ENCODE measurements at regions not wholly inside any gene's neighbourhood (a gene's known extent, or its start where the extent isn't known, plus 50 kb on each side); places are given as distances from the start of the nearest gene placed in this dataset.

DNA sequence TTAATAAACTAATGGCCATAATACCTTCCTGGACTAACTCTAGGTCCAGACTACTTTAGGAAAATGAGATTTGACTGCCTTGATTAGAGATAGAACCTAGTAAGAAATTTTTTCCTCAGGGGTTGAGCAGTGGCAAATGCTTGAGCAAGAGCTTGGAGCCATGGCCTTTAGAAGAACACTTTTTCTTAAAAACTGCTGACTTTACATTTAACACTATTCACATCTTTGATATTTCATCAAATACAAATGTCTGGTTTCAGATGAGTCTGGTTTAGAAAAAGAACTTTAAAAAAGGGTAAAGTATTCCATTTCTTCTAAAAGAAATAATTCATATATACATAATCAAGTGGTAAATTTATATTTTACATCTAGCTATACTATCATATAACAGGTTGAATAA, 680.9 kb upstream of the PITX2 start:
- H3K9me2 ChIP-seq (ENCODE audit: insufficient read depth, low read length) = no peaks in the 10 kb centered on the region
- H3K27me3 ChIP-seq (ENCODE audit: insufficient read depth, low read depth, low read length) = no peaks in the 10 kb centered on the region
- no peaks in the 10 kb centered on the region for H3K9me3 ChIP-seq (ENCODE audit: low read length)

DNA sequence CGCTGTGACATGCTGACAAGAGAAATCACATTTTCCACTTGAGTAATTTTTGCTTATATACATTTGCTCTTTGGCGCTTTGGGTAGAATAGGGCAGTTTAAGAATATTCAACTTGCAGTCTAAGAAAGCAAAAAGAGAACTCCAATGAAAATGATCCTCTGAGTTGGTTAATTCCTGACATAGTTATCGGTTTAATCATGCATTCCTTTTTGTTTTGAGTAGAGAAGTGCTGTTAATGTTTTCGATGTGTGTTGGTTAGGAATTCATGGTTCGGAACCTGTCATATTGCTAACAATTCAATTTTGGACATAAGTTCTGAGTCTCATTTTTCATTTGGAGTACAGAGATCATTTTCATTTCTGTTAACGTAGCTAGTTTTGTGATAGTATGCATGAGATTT, 700.6 kb upstream of the PITX2 start:
- H3K36me3 ChIP-seq (ENCODE audit: insufficient read depth, low read length) = no peaks in the 10 kb centered on the region
- H3K9me2 ChIP-seq (ENCODE audit: insufficient read depth, low read length) = no peaks in the 10 kb centered on the region
- H3K9me3 ChIP-seq (ENCODE audit: low read length) = no peaks in the 10 kb centered on the region
- no peaks in the 10 kb centered on the region for H3K79me2 ChIP-seq (replicated peaks; ENCODE audit: insufficient read depth, low read length)
- H3K9ac ChIP-seq (ENCODE audit: low read length) = no peak overlapping the region
- H3K4me2 ChIP-seq (ENCODE audit: low read length) = no peak overlapping the region
- H3F3A ChIP-seq (ENCODE audit: insufficient read depth, low read length, poor library complexity, severe bottlenecking) = no peaks in the 10 kb centered on the region
- no peaks in the 10 kb centered on the region for H3K27me3 ChIP-seq (ENCODE audit: insufficient read depth, low read depth, low read length)
- H3K4me3 ChIP-seq (ENCODE audit: low read length) = no peak overlapping the region
- H2AFZ ChIP-seq (ENCODE audit: low read depth, low read length) = no peak overlapping the region
- no peak overlapping the region for H3K27ac ChIP-seq (ENCODE audit: low read length)
- no peaks in the 10 kb centered on the region for H4K20me1 ChIP-seq (ENCODE audit: insufficient read depth)
- TF ChIP-seq SMC3 (conservative IDR thresholded peaks at IDR 0.05; ENCODE audit: poor library complexity) (no peak), TAF1 (IDR thresholded peaks at IDR 0.05; ENCODE audit: low read depth) (no peak), REST (IDR thresholded peaks at IDR 0.05; ENCODE audit: borderline replicate concordance) (no peak), RAD21 (conservative IDR thresholded peaks at IDR 0.05) (no peak), MXI1 (conservative IDR thresholded peaks at IDR 0.05; ENCODE audit: poor library complexity, severe bottlenecking) (no peak), EZH2 (IDR thresholded peaks at IDR 0.05; ENCODE audit: borderline replicate concordance, insufficient read depth, low read length, poor library complexity, severe bottlenecking) (no peak), POLR2AphosphoS5 (IDR thresholded peaks at IDR 0.05) (no peak), EP300 (conservative IDR thresholded peaks at IDR 0.05; ENCODE audit: poor library complexity, severe bottlenecking) (no peak)
- TF ChIP-seq, protein P1, sequence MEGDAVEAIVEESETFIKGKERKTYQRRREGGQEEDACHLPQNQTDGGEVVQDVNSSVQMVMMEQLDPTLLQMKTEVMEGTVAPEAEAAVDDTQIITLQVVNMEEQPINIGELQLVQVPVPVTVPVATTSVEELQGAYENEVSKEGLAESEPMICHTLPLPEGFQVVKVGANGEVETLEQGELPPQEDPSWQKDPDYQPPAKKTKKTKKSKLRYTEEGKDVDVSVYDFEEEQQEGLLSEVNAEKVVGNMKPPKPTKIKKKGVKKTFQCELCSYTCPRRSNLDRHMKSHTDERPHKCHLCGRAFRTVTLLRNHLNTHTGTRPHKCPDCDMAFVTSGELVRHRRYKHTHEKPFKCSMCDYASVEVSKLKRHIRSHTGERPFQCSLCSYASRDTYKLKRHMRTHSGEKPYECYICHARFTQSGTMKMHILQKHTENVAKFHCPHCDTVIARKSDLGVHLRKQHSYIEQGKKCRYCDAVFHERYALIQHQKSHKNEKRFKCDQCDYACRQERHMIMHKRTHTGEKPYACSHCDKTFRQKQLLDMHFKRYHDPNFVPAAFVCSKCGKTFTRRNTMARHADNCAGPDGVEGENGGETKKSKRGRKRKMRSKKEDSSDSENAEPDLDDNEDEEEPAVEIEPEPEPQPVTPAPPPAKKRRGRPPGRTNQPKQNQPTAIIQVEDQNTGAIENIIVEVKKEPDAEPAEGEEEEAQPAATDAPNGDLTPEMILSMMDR (IDR thresholded peaks at IDR 0.05; ENCODE audit: poor library complexity, severe bottlenecking) = no peak

More for the DNA sequence above, 680.9 kb upstream of the PITX2 start:
- Histone ChIP-seq H2AFZ (ENCODE audit: low read depth, low read length) (no peak overlapping the region), H3K36me3 (ENCODE audit: insufficient read depth, low read length) (no peaks in the 10 kb centered on the region), H3F3A (ENCODE audit: insufficient read depth, low read length, poor library complexity, severe bottlenecking) (no peaks in the 10 kb centered on the region), H4K20me1 (ENCODE audit: insufficient read depth) (no peaks in the 10 kb centered on the region), H3K27ac (ENCODE audit: low read length) (no peak overlapping the region), H3K4me3 (ENCODE audit: low read length) (no peak overlapping the region), H3K9ac (ENCODE audit: low read length) (no peak overlapping the region), H3K4me2 (ENCODE audit: low read length) (no peak overlapping the region), H3K79me2 (replicated peaks; ENCODE audit: insufficient read depth, low read length) (no peaks in the 10 kb centered on the region)
- TF ChIP-seq, protein P1 (IDR thresholded peaks at IDR 0.05; ENCODE audit: poor library complexity, severe bottlenecking) = no peak
- no peak for TF ChIP-seq RAD21 (conservative IDR thresholded peaks at IDR 0.05)
- no peak for TF ChIP-seq EP300 (conservative IDR thresholded peaks at IDR 0.05; ENCODE audit: poor library complexity, severe bottlenecking)
- no peak for TF ChIP-seq MXI1 (conservative IDR thresholded peaks at IDR 0.05; ENCODE audit: poor library complexity, severe bottlenecking)
- TF ChIP-seq REST (IDR thresholded peaks at IDR 0.05; ENCODE audit: borderline replicate concordance) = no peak
- TF ChIP-seq TAF1 (IDR thresholded peaks at IDR 0.05; ENCODE audit: low read depth) = no peak
- no peak for TF ChIP-seq POLR2AphosphoS5 (IDR thresholded peaks at IDR 0.05)
